Limb (tissue), 2 donors: ENCODE measurements at regions not wholly inside any gene's neighbourhood (a gene's known extent, or its start where the extent isn't known, plus 50 kb on each side); places are given as distances from the start of the nearest gene placed in this dataset.
A peak's percentile ranks its signal among the peaks of the same experiment; 100 is the strongest.

Experiments used
- DNase-seq, 2 donors: peaks; one replicate each; pipeline ENCODE4 v3.0.0-alpha.2; 2016; ENCODE audit errors: extremely low spot score in 2 of 2

- DNase-seq, result peak in 1 of 2 donors; percentile 33
Observed at GRCh38 chr18:78861116-78861515, 118.5 kb upstream of the SALL3 start.

GRCh38 chr18:78861706-78862105 is 117.9 kb upstream of the SALL3 start:
- DNase-seq, result no peak

GRCh38 chr18:78862395-78862794 is 117.2 kb upstream of the SALL3 start:
- no peak for DNase-seq

GRCh38 chr18:78865056-78865598 is 114.5 kb upstream of the SALL3 start:
- DNase-seq, result no peak

- DNase-seq, result no peak
Observed at GRCh38 chr18:78865771-78866310, 113.8 kb upstream of the SALL3 start.

GRCh38 chr18:78867131-78867530 is 112.5 kb upstream of the SALL3 start:
- DNase-seq, result no peak

GRCh38 chr18:78868330-78869316 is 111.0 kb upstream of the SALL3 start:
- no peak for DNase-seq

GRCh38 chr18:78871618-78872017 is 108.0 kb upstream of the SALL3 start:
- DNase-seq, result no peak

GRCh38 chr18:78873926-78874500 is 105.6 kb upstream of the SALL3 start:
- DNase-seq, result no peak

GRCh38 chr18:78875016-78875777 is 104.4 kb upstream of the SALL3 start:
- DNase-seq, result no peak

GRCh38 chr18:78875778-78876650 is 103.6 kb upstream of the SALL3 start:
- no peak for DNase-seq

- DNase-seq, result no peak
Observed at GRCh38 chr18:78876868-78877267, 102.8 kb upstream of the SALL3 start.

- no peak for DNase-seq
Observed at GRCh38 chr18:78878335-78878734, 101.3 kb upstream of the SALL3 start.

GRCh38 chr18:78879072-78879883 is 100.3 kb upstream of the SALL3 start:
- peak in 1 of 2 donors; percentile 29 for DNase-seq

- DNase-seq, result no peak
Observed at GRCh38 chr18:78882585-78882984, 97.0 kb upstream of the SALL3 start.

- no peak for DNase-seq
Observed at GRCh38 chr18:78883501-78883900, 96.1 kb upstream of the SALL3 start.

- DNase-seq, result no peak
Observed at GRCh38 chr18:78884502-78884901, 95.1 kb upstream of the SALL3 start.

- DNase-seq, result no peak
Observed at GRCh38 chr18:78889250-78889649, 90.4 kb upstream of the SALL3 start.

GRCh38 chr18:78890388-78890787 is 89.2 kb upstream of the SALL3 start:
- no peak for DNase-seq
